Left ventricle myocardium superior (tissue), 1 donor: ENCODE measurements at regions not wholly inside any gene's neighbourhood (a gene's known extent, or its start where the extent isn't known, plus 50 kb on each side); places are given as distances from the start of the nearest gene placed in this dataset.
A peak's percentile ranks its signal among the peaks of the same experiment; 100 is the strongest.

ENCODE experiments used
- ATAC-seq: fragments of 200-7000 bp; cut with Tn5 transposase; one replicate; pipeline ENCODE4 v1.9.1; 2020; ENCODE audit warnings: mild to moderate bottlenecking, moderate library complexity
- DNase-seq: peaks from one replicate; pipeline ENCODE4 v3.0.0-alpha.2; 2020
- intact Hi-C: fragments of 100-400 bp; cut with micrococcal nuclease; formaldehyde crosslinking; loops from one replicate; pipeline ENCODE4 v1.11.0; 2022
- donor health status: DM: no; HTN: yes; CAD: no; lungs with severe emphysema.

GRCh38 chr13:103246581-103247200 lies 180.5 kb upstream of the SLC10A2 start:
- intact Hi-C loops = no loop called here
- ATAC-seq = no peak
- DNase-seq = no peak

DNA sequence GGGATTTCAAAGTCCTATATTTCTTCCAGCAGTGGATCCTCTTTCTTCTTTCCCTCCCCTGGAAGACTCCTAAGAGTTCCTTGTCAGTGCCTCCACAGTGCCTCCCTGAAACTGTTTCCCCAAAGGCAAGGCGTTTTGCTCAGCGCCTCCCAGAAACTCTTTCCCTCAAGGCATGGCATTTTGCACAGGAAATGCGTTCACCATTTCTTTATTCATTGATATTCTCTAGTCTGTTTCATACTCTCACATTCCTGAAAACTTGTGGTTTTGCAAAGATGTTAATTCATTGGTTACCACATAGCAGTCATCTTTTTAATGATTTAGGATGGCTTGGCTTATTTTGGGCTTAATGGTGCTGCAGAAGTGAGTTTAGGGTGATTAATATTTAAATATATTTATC lies 177.3 kb upstream of the SLC10A2 start:
- ATAC-seq (no peak), DNase-seq (no peak)
- intact Hi-C loops = no loop called here

DNA sequence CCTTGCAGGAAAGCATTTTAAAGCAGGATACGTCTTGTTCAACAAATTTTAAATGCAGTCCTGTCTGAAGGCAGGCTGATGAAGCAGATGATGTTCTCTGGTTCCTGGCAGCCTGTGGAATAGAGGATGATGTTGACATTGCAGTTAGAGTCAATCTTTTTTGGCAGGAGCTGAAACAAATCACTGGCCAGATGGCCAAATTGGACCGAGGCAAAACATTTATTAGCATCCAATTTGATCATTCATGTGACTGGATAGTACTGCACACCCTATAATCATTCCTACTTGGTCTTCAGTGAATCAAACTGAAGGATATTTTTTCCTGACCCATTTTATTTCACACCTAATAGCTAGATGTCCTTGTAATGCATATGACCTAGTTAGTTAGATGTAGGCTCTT lies 172.2 kb upstream of the SLC10A2 start:
- DNase-seq = no peak
- ATAC-seq = no peak
- intact Hi-C loops = no loop called here

DNA sequence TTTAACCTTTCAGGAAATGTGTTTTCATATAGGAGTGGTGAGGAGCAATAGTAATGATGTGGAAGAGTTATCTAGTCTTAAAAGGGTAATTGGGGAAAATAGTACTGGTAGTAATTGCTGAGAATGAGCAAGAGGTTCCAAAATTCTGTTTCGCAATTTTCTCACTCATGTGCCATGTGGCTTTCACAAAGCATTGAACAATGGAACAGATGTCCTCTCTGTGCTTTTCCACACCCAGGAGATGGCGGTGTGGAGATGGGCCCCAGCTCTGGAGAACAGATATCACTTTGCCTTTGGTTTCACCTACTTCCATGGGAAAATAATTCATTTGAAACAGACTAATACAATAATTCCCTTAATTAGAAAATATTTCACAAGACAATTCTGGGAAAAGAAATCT lies 170.0 kb upstream of the SLC10A2 start:
- ATAC-seq (no peak), DNase-seq (no peak)
- intact Hi-C loops = no loop called here

DNA sequence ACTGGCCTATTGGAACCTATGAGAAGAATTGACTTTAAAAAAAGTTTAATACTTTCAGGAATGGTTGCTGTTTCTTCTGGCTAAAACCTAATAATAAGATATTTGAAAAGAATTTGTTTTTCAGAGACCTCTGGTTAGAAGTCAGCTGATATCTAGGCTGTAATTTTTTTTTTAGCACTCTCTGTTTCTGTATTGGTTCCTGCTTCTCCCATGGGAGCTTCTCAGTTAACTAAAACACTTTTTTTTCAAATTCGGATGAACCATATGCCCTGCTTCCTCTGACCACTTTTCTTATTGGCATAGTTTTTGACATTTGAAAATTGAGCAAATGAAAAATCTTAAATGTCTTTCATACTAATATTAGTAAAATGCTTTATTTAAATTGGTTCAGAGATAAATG lies 163.5 kb upstream of the SLC10A2 start:
- intact Hi-C loops = no loop called here
- DNase-seq (no peak), ATAC-seq (no peak)

GRCh38 chr13:103224804-103225203 lies 158.6 kb upstream of the SLC10A2 start:
- ATAC-seq = no peak
- intact Hi-C loops = no loop called here
- DNase-seq = no peak

- intact Hi-C loops = no loop called here
- DNase-seq = no peak
- ATAC-seq = no peak
Measured at GRCh38 chr13:103222683-103223082, 156.5 kb upstream of the SLC10A2 start.

GRCh38 chr13:103218253-103218652 lies 152.0 kb upstream of the SLC10A2 start:
- intact Hi-C loops = no loop called here
- DNase-seq (no peak), ATAC-seq (no peak)

GRCh38 chr13:103213152-103213551 lies 146.9 kb upstream of the SLC10A2 start:
- DNase-seq (no peak), ATAC-seq (no peak)
- intact Hi-C loops = no loop called here

GRCh38 chr13:103210348-103210747 lies 144.1 kb upstream of the SLC10A2 start:
- intact Hi-C loops = no loop called here
- ATAC-seq = no peak
- no peak for DNase-seq

DNA sequence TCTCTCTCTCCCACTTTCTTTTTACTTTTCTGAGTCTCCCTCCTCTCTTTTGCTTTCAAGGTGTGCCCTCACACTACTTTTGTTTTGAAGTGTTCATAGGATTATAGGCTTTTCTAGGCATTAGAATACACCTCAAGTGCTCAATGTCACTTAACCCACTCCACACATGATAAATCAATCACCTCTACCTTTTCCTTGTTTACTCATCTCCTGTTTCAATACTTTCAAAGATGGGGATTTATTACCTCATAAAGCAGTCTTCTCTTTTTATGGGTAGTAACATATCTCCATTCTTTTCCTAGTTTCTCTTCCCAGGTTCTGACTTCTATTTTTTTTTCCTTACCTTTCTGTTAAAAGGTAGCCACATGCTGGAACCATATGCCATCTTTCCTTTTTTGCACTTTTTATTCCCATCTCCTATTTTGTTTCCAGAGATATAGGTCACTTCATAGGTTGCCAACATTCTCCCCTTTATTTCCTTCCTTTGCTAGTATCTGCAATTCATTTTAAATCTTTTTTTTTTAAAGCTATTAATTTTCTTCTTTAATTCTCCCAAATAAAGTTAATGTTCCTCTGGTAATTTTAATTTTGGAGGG lies 137.6 kb upstream of the SLC10A2 start:
- intact Hi-C loops = no loop called here
- ATAC-seq (no peak), DNase-seq (no peak)

DNA sequence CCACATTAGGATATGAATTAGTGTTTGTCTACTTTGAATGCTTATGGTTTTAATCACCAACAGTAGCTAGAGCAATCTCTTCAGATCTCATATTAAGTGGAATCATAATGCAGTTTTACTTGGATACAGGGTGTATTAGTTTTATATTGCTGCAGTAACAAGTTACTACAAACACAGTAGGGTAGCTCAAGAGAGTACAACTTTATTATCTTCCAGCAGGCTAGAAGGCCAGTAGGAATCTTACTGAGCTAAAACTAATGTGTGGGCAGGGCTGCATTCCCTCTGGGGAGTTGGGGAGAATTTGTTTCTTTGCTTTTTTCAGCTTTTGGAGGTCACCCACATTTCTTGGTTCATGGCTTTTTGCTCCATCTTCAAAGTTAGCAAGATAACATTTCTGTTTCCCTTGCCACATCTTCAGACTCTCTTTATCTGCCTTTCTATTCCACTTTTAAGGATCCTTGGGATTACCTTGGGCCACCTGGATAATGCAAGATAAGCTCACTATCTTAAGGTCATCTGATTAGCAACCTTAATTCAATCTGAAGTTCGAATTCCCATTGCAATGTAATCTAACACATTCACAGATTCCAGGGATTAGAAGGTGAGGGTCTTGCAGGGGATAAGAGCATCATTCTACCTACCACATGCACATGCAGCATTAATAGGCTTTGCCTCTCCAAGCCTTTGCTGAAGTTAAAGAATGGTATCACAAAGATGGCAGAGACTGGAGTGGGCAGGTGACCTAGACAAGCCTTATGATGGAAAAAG lies 134.1 kb upstream of the SLC10A2 start:
- intact Hi-C loops = no loop called here
- no peak for DNase-seq
- peak; percentile 50 for ATAC-seq

DNA sequence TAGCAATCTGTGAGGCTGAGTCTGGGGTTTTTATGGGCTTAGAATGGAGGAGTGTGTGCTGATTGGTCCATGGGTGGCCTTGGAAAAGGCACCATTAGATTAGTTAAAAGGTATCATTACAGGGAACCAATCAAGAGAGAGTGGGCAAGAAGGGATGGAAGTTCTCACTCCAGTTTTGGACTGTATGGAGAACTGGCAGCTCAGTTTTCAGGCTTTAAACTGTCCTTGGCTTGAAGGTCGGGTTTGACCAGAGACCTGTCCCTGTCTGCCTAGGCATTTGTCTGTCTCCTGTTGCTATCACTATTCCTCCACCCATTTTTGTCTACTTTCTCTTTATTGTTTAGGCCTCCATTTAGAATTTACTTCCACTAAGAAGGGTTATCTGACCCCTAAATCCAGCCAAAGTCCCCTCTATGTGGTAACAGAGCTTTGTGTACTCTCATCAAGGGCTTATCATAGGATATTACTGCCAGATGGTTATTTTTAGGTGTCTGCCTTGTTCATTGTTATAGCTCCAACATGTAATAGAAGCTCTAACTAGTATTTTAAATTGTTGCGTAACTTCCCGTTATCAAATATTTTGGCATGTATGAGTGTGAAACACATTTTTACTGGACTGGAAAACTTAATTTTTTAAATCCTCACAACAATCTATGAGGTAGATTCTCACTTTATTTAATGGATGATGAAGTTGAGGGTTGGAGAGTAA lies 133.3 kb upstream of the SLC10A2 start:
- DNase-seq (no peak), ATAC-seq (peak; percentile 99)
- intact Hi-C loops = no loop called here

GRCh38 chr13:103196356-103196755 lies 130.1 kb upstream of the SLC10A2 start:
- intact Hi-C loops = no loop called here
- DNase-seq (no peak), ATAC-seq (no peak)

DNA sequence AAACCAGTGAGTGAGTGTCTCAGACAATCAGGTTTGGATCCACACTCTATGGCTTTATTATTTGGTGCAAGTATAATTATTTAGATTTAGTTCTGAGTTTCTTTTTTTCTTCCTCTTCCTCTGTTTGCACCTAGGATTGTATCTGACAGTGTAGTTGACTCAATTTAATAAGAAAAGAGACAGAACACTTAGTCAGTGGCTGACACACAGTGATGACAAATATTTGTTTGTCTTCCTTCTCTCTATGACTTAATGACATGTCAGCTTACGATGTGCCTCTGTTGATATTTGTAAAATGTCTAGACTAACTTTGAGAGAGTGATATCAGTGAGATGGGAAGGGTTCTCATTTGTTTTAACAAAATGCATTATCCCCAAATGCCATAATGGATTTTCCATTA lies 129.5 kb upstream of the SLC10A2 start:
- DNase-seq (no peak), ATAC-seq (no peak)
- intact Hi-C loops = no loop called here

GRCh38 chr13:103194871-103195270 lies 128.7 kb upstream of the SLC10A2 start:
- DNase-seq (no peak), ATAC-seq (no peak)
- intact Hi-C loops = no loop called here

DNA sequence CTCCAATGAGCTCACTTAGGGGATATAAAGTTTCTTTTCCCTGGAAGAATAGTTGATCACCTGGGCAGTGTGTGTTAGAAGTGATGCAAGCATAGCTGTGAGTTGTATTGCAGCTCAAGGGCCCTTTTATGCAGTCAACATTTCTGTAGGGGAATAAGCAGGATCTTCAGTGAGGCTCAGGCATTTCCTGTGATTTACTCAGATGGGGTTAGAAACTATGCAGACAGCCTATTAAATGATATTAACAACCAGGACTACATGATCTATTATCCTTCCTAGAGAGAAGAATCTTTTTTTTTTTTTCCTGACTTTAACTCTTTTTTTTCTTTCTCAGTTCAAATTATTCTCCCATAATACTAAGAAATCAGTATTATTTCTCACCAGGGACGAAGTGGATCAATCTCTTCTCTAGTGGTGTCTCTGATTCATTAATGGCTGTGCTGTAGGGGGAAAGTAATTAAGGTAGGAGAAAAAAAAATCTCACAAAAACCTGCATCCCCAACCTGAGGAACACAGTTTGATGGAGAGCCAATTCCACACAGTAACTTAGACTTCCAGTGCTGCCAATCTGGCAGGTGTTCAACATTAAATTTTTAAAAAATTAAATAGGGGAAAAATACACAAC lies 126.4 kb upstream of the SLC10A2 start:
- DNase-seq (no peak), ATAC-seq (no peak)
- intact Hi-C loops = no loop called here

- intact Hi-C loops = no loop called here
Measured at GRCh38 chr13:103190841-103191240, 124.6 kb upstream of the SLC10A2 start.

GRCh38 chr13:103188713-103189326 lies 122.6 kb upstream of the SLC10A2 start:
- DNase-seq (no peak), ATAC-seq (no peak)
- intact Hi-C loops = no loop called here

More at GRCh38 chr13:103190841-103191240, 124.6 kb upstream of the SLC10A2 start:
- DNase-seq (no peak), ATAC-seq (no peak)
